Neural cell (in vitro differentiated cells): ENCODE measurements at regions not wholly inside any gene's neighbourhood (a gene's known extent, or its start where the extent isn't known, plus 50 kb on each side); places are given as distances from the start of the nearest gene placed in this dataset.
A peak's percentile ranks its signal among the peaks of the same experiment; 100 is the strongest.

ENCODE experiments used
- H2AFZ ChIP-seq: fragments of 200-600, 300-800 bp; sonication (generic), shearing (Covaris generic); 2 replicates; pipeline ENCODE4 v1.6.0; 2014; ENCODE audit warnings: low read depth, mild to moderate bottlenecking, antibody characterized with exemption, low read length, moderate library complexity
- H3F3A ChIP-seq: fragments of 200-600 bp; shearing (Covaris generic); 2 replicates; pipeline ENCODE4 v1.6.1; 2016; ENCODE audit warnings: mild to moderate bottlenecking, moderate library complexity, mixed read lengths, antibody characterized with exemption, low read length; ENCODE audit not compliant: insufficient read depth, poor library complexity, severe bottlenecking
- H3K27ac ChIP-seq: fragments of 200-600, 300-800 bp; sonication (generic), shearing (Covaris generic); 2 replicates; pipeline ENCODE4 v1.5.1; 2014; ENCODE audit warnings: mild to moderate bottlenecking, low read length, moderate library complexity
- H3K27me3 ChIP-seq: fragments of 300-800, 200-600 bp; sonication (generic), shearing (Covaris generic); 2 replicates; pipeline ENCODE4 v1.6.0; 2014; ENCODE audit warnings: mild to moderate bottlenecking, low read depth, low read length, moderate library complexity; ENCODE audit not compliant: insufficient read depth
- H3K36me3 ChIP-seq: fragments of 300-800, 200-600 bp; sonication (generic), shearing (Covaris generic); 2 replicates; pipeline ENCODE4 v1.5.1; 2014; ENCODE audit warnings: mild to moderate bottlenecking, antibody characterized with exemption, low read length, moderate library complexity; ENCODE audit not compliant: insufficient read depth
- H3K4me2 ChIP-seq: fragments of 300-800, 200-600 bp; sonication (generic), shearing (Covaris generic); 2 replicates; pipeline ENCODE4 v1.6.0; 2014; ENCODE audit warnings: mild to moderate bottlenecking, low read length
- H3K4me3 ChIP-seq: fragments of 300-800, 200-600 bp; sonication (generic), shearing (Covaris generic); 2 replicates; pipeline ENCODE4 v1.5.1; 2014; ENCODE audit warnings: mild to moderate bottlenecking, low read length, moderate library complexity
- H3K79me2 ChIP-seq: fragments of 200-600 bp; shearing (Covaris generic); replicated peaks from 2 replicates; pipeline ENCODE4 v1.6.0; 2014; ENCODE audit warnings: mild to moderate bottlenecking, low read length, moderate library complexity; ENCODE audit not compliant: insufficient read depth
- H3K9ac ChIP-seq: fragments of 300-800, 200-600 bp; sonication (generic), shearing (Covaris generic); 2 replicates; pipeline ENCODE4 v1.6.1; 2016; ENCODE audit warnings: mild to moderate bottlenecking, low read length, mixed read lengths
- H3K9me2 ChIP-seq: fragments of 200-600 bp; shearing (Covaris generic); 2 replicates; pipeline ENCODE4 v1.6.1; 2016; ENCODE audit warnings: mild to moderate bottlenecking, low read length, mixed read lengths; ENCODE audit not compliant: insufficient read depth
- H3K9me3 ChIP-seq: fragments of 200-600, 300-800 bp; sonication (generic), shearing (Covaris generic); 2 replicates; pipeline ENCODE4 v1.6.1; 2016; ENCODE audit warnings: mild to moderate bottlenecking, mixed run types, low read length, moderate library complexity, mixed read lengths
- H4K20me1 ChIP-seq: fragments of 200-600 bp; shearing (Covaris generic); 2 replicates; pipeline ENCODE4 v1.6.1; 2016; ENCODE audit warnings: mild to moderate bottlenecking, mixed run types; ENCODE audit not compliant: insufficient read depth
- CTCF ChIP-seq: fragments of 450-650 bp; IDR thresholded peaks from 2 replicates; pipeline ENCODE4 v1.5.1; 2014; ENCODE audit warnings: antibody characterized with exemption, mild to moderate bottlenecking, moderate library complexity; ENCODE audit not compliant: poor library complexity, severe bottlenecking
- EP300 ChIP-seq: fragments of 450-650 bp; conservative IDR thresholded peaks from 2 replicates; pipeline ENCODE4 v1.6.1; 2014; ENCODE audit warnings: antibody characterized with exemption, mild to moderate bottlenecking, moderate library complexity; ENCODE audit not compliant: poor library complexity, severe bottlenecking
- EZH2 ChIP-seq: fragments of 200-600, 300-800 bp; shearing (Covaris generic), sonication (generic); IDR thresholded peaks from 2 replicates; pipeline ENCODE4 v1.6.1; 2014; ENCODE audit warnings: antibody characterized with exemption, low read length, borderline replicate concordance, mild to moderate bottlenecking; ENCODE audit not compliant: insufficient read depth, poor library complexity, severe bottlenecking
- MXI1 ChIP-seq: fragments of 450-650 bp; conservative IDR thresholded peaks from 2 replicates; pipeline ENCODE4 v1.6.1; 2014; ENCODE audit warnings: antibody characterized with exemption, mild to moderate bottlenecking; ENCODE audit not compliant: poor library complexity, severe bottlenecking
- POLR2AphosphoS5 ChIP-seq: IDR thresholded peaks from 2 replicates; pipeline ENCODE4 v1.6.1; 2012
- RAD21 ChIP-seq: fragments of 450-650 bp; conservative IDR thresholded peaks from 2 replicates; pipeline ENCODE4 v1.6.1; 2014; ENCODE audit warnings: antibody characterized with exemption, mild to moderate bottlenecking, moderate library complexity
- REST ChIP-seq: IDR thresholded peaks from 2 replicates; pipeline ENCODE4 v1.6.1; 2012; ENCODE audit warnings: borderline replicate concordance
- SMC3 ChIP-seq: fragments of 450-650 bp; conservative IDR thresholded peaks from 2 replicates; pipeline ENCODE4 v1.6.1; 2014; ENCODE audit warnings: antibody characterized with exemption, mild to moderate bottlenecking, moderate library complexity; ENCODE audit not compliant: poor library complexity
- TAF1 ChIP-seq: IDR thresholded peaks from 2 replicates; pipeline ENCODE4 v1.6.1; 2012; ENCODE audit warnings: low read depth

- Histone ChIP-seq H3K9me2 (no peaks in the 10 kb centered on the region), H3K79me2 (no peaks in the 10 kb centered on the region), H3K4me3 (no peak overlapping the region), H3K9ac (no peak overlapping the region), H3K36me3 (no peaks in the 10 kb centered on the region), H3K27ac (peak overlapping the region; percentile 52), H4K20me1 (no peaks in the 10 kb centered on the region), H2AFZ (no peak overlapping the region), H3K9me3 (no peaks in the 10 kb centered on the region), H3F3A (no peaks in the 10 kb centered on the region), H3K4me2 (no peak overlapping the region), H3K27me3 (no peaks in the 10 kb centered on the region)
- TF ChIP-seq EP300, result peak; percentile 83
- no peak for TF ChIP-seq CTCF
Measured at GRCh38 chr5:126104341-126104740, 318.9 kb upstream of the GRAMD2B start.

- H3F3A ChIP-seq, result no peaks in the 10 kb centered on the region
- no peaks in the 10 kb centered on the region for H3K79me2 ChIP-seq
- H2AFZ ChIP-seq, result no peak overlapping the region
- no peak overlapping the region for H3K9ac ChIP-seq
- H3K4me2 ChIP-seq, result no peak overlapping the region
- TF ChIP-seq POLR2AphosphoS5 (no peak), CTCF (peak; percentile 18), RAD21 (no peak), TAF1 (no peak), EZH2 (no peak)
- no peaks in the 10 kb centered on the region for H3K9me3 ChIP-seq
- H3K36me3 ChIP-seq, result no peaks in the 10 kb centered on the region
- H3K9me2 ChIP-seq, result no peaks in the 10 kb centered on the region
- H4K20me1 ChIP-seq, result no peaks in the 10 kb centered on the region
- H3K27me3 ChIP-seq, result no peaks in the 10 kb centered on the region
- no peak overlapping the region for H3K4me3 ChIP-seq
- peak overlapping the region; percentile 52 for H3K27ac ChIP-seq
Measured at GRCh38 chr5:126104951-126105350, 318.3 kb upstream of the GRAMD2B start.

GRCh38 chr5:126106029-126106428, 317.2 kb upstream of the GRAMD2B start:
- no peaks in the 10 kb centered on the region for H3K79me2 ChIP-seq

More at GRCh38 chr5:126106029-126106428, 317.2 kb upstream of the GRAMD2B start:
- Histone ChIP-seq H4K20me1 (no peaks in the 10 kb centered on the region), H3K9ac (no peak overlapping the region), H3K9me2 (no peaks in the 10 kb centered on the region), H3F3A (no peaks in the 10 kb centered on the region), H2AFZ (no peak overlapping the region), H3K9me3 (no peaks in the 10 kb centered on the region), H3K4me2 (no peak overlapping the region), H3K36me3 (no peaks in the 10 kb centered on the region), H3K4me3 (no peak overlapping the region), H3K27ac (no peak overlapping the region), H3K27me3 (no peaks in the 10 kb centered on the region)
- no peak for TF ChIP-seq EP300
- no peak for TF ChIP-seq CTCF
- TF ChIP-seq REST, result no peak
- no peak for TF ChIP-seq TAF1
- no peak for TF ChIP-seq SMC3
- no peak for TF ChIP-seq POLR2AphosphoS5
- TF ChIP-seq EZH2, result no peak
- no peak for TF ChIP-seq RAD21
- no peak for TF ChIP-seq MXI1
